ENCODE measurements at regions not wholly inside any gene's neighbourhood (a gene's known extent, or its start where the extent isn't known, plus 50 kb on each side); places are given as distances from the start of the nearest gene placed in this dataset.

DNA sequence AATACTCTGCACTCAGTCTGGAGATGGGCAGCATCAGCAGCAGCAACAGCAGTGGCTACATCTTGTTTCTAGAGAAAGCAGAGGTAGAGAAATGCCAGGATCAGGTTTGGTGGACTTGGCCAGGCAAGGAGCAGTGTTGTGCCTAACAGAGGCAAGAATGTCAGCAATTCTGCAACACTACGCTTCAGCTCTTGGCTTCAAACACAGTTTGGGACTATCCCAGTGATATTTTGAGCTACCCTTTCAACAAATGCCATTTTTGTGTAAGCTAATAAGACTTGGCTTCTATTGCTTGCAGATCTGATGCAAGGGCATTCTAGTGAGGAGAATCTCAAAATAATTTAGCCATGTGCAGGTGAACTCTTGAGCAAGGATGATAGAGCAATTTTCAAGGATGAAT lies 271.3 kb downstream of the PCDH20 start:
- no peaks in the 10 kb centered on the region for H3K4me1 ChIP-seq (ENCODE audit: control insufficient read depth, insufficient read depth, low read length)
- no peak overlapping the region for H3K4me3 ChIP-seq (ENCODE audit: low read length)
- WGBS (ENCODE audit: insufficient coverage, low lambda C conversion rate): no CpG with 5 or more reads among the region's 1 CpG
- H3K9me3 ChIP-seq (ENCODE audit: control insufficient read depth, low read depth, low read length): peaks cover 3% of the 10 kb centered on the region
- no peaks in the 10 kb centered on the region for H3K36me3 ChIP-seq (ENCODE audit: control insufficient read depth, insufficient read depth, low read length)
- H3K27me3 ChIP-seq (ENCODE audit: control insufficient read depth, insufficient read depth, low read length): no peaks in the 10 kb centered on the region
- no peak overlapping the region for H3K27ac ChIP-seq (ENCODE audit: low read length)
- DNase-seq: no peak

DNA sequence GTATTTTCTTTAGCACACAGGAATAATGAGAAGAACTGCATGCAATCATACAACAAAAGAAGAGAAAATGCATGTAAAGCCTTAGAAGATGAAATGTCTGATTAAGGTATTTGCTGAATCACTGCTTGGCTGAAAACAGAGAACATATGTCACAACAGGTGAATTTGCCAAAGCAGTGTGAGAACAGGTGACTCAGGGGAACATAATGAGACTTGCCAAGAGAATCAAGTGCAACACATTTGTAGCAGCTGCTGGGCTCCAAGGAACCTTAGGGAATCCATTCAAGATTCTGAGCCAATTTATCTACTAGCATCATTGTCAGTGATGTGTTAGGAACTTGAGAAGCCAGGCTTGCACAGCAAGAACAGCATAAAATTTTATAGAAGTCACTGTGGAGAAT lies 273.1 kb downstream of the PCDH20 start:
- no peaks in the 10 kb centered on the region for H3K4me1 ChIP-seq (ENCODE audit: control insufficient read depth, insufficient read depth, low read length)
- no peak overlapping the region for H3K4me3 ChIP-seq (ENCODE audit: low read length)
- peaks cover 3% of the 10 kb centered on the region for H3K9me3 ChIP-seq (ENCODE audit: control insufficient read depth, low read depth, low read length)
- no peaks in the 10 kb centered on the region for H3K27me3 ChIP-seq (ENCODE audit: control insufficient read depth, insufficient read depth, low read length)
- H3K27ac ChIP-seq (ENCODE audit: low read length): no peak overlapping the region
- H3K36me3 ChIP-seq (ENCODE audit: control insufficient read depth, insufficient read depth, low read length): no peaks in the 10 kb centered on the region
- no peak for DNase-seq

DNA sequence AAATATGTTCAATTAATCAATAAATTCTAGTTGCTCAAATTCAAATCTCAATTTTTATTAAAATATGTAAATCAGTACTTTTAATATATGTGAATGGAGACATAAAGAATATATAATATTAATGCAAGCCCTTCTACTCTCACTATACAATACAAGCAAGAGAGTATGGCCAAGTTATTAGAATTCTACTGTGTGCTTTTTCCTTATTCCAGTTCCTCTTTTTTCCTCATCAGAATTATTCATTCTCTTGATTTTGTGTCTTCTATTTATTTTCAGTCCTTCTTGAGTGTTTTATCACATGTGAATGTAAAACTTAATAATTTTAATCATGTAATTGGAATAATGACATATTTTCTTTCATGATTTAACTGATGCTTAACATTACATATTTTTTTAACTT lies 276.8 kb downstream of the PCDH20 start:
- Histone ChIP-seq H3K4me1 (ENCODE audit: control insufficient read depth, insufficient read depth, low read length) (no peaks in the 10 kb centered on the region), H3K4me3 (ENCODE audit: low read length) (no peak overlapping the region), H3K9me3 (ENCODE audit: control insufficient read depth, low read depth, low read length) (no peaks in the 10 kb centered on the region), H3K36me3 (ENCODE audit: control insufficient read depth, insufficient read depth, low read length) (no peaks in the 10 kb centered on the region), H3K27me3 (ENCODE audit: control insufficient read depth, insufficient read depth, low read length) (no peaks in the 10 kb centered on the region), H3K27ac (ENCODE audit: low read length) (no peak overlapping the region)
- DNase-seq: no peak

DNA sequence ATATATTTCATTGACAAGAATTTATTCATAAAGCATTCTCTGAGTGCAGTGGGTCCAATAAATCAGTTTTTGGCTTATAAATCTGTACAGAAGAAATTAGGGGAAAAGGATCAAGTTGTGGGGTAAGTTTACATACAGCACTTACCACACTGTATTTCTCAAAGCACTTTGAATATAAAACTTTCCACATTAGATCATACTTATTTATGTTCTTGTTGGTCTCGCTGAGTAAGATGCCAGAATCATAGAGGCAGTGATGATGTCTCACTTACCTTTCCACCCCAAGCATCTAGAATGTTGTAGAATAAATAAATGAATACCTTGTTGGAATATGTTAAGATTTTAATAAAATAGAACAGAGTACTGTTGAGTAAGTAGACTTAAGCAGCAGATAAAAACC lies 279.1 kb downstream of the PCDH20 start:
- H3K27ac ChIP-seq (ENCODE audit: low read length): no peak overlapping the region
- no peak for DNase-seq

DNA sequence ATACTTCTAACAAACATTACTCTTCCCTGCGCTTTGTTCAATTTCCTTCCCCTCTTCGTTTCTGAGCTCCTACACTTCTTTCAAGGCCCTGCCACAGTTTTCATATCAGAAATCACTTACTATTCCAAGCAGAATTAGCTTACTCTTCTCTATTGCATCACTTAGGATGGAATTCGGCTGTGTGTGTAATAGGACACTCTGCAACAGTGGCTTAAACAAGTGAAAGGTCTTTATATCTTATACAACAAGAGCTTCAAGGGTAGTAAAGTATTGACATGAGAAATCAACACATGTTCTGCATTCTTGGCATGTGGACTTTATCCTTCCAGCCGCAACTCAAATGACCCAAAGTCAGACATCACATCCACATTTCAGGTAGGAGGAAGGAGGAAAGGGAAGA lies 279.6 kb downstream of the PCDH20 start:
- no peaks in the 10 kb centered on the region for H3K27me3 ChIP-seq (ENCODE audit: control insufficient read depth, insufficient read depth, low read length)
- H3K4me3 ChIP-seq (ENCODE audit: low read length): no peak overlapping the region
- H3K27ac ChIP-seq (ENCODE audit: low read length): no peak overlapping the region
- no peaks in the 10 kb centered on the region for H3K9me3 ChIP-seq (ENCODE audit: control insufficient read depth, low read depth, low read length)
- H3K36me3 ChIP-seq (ENCODE audit: control insufficient read depth, insufficient read depth, low read length): no peaks in the 10 kb centered on the region
- DNase-seq: no peak
- WGBS (ENCODE audit: insufficient coverage, low lambda C conversion rate): 72% methylated on average over 2 of the region's 4 CpGs
- H3K4me1 ChIP-seq (ENCODE audit: control insufficient read depth, insufficient read depth, low read length): no peaks in the 10 kb centered on the region

More for the DNA sequence above, 279.1 kb downstream of the PCDH20 start:
- no peaks in the 10 kb centered on the region for H3K27me3 ChIP-seq (ENCODE audit: control insufficient read depth, insufficient read depth, low read length)
- WGBS (ENCODE audit: insufficient coverage, low lambda C conversion rate): no CpG with 5 or more reads among the region's 1 CpG
- no peaks in the 10 kb centered on the region for H3K4me1 ChIP-seq (ENCODE audit: control insufficient read depth, insufficient read depth, low read length)
- no peaks in the 10 kb centered on the region for H3K9me3 ChIP-seq (ENCODE audit: control insufficient read depth, low read depth, low read length)
- no peak overlapping the region for H3K4me3 ChIP-seq (ENCODE audit: low read length)
- H3K36me3 ChIP-seq (ENCODE audit: control insufficient read depth, insufficient read depth, low read length): no peaks in the 10 kb centered on the region

DNA sequence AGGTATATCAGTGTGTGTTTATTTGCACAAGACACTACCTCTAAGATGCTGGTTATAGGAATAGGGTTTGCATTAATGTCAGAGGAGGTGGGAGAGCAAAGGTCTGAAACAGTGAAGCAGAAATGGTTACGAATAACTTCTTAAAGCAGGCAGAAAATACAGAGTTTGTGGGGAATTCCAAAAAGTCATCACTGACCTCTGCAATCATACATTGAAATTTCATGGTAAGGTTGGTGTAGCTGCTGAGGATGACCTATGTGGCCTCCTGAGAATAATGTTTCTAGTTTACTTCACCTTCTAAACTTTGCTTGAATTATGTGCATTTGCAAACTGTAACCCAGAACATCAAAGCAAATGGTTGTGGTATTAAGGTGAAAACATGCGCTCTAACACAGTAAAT lies 280.1 kb downstream of the PCDH20 start:
- no peak for DNase-seq
- 100% methylated on average over 1 of the region's 2 CpGs for WGBS (ENCODE audit: insufficient coverage, low lambda C conversion rate)
- H3K4me3 ChIP-seq (ENCODE audit: low read length): no peak overlapping the region
- no peaks in the 10 kb centered on the region for H3K9me3 ChIP-seq (ENCODE audit: control insufficient read depth, low read depth, low read length)
- H3K4me1 ChIP-seq (ENCODE audit: control insufficient read depth, insufficient read depth, low read length): no peaks in the 10 kb centered on the region
- H3K36me3 ChIP-seq (ENCODE audit: control insufficient read depth, insufficient read depth, low read length): no peaks in the 10 kb centered on the region
- H3K27ac ChIP-seq (ENCODE audit: low read length): no peak overlapping the region
- H3K27me3 ChIP-seq (ENCODE audit: control insufficient read depth, insufficient read depth, low read length): no peaks in the 10 kb centered on the region

DNA sequence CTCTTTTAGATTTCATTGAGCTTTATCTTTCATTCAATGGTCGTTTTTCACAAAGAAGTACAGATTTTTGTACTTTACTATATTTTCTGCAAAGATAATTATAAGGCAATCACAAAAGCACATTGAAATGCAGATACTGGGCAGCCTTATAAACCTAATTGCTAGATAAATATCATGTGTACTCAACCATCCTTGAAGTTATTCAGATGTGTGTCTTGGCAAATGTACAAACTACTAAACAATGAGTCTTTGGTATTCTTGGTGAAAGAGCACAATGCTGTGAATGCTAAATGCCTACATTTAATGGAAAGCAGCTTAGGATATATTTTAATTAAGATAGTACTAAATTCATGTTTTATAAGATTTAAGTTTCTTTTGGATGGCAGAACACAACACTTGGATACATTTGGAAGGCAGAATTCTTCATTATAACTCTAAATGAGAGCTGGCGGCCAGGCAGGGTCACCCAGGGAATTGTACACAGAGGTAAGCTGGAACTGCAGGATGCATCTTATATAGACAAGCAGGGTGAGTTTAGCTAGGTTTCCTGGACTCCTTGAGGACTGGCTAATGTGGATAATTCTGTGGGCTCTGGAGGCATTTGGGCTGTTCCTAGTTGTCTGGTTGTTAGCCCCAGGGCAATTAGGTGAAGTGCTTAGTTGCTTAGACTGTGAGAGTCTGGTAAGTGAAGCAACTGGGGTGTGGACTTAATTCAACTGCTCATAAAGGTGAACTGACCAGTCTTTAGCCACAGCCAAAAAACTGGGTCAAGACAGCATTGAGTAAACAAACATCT lies 286.6 kb downstream of the PCDH20 start:
- H3K4me3 ChIP-seq (ENCODE audit: low read length): no peak overlapping the region
- H3K27ac ChIP-seq (ENCODE audit: low read length): no peak overlapping the region
- 13% methylated on average over 1 of the region's 2 CpGs for WGBS (ENCODE audit: insufficient coverage, low lambda C conversion rate)
- H3K9me3 ChIP-seq (ENCODE audit: control insufficient read depth, low read depth, low read length): no peaks in the 10 kb centered on the region
- H3K4me1 ChIP-seq (ENCODE audit: control insufficient read depth, insufficient read depth, low read length): no peaks in the 10 kb centered on the region
- no peak for DNase-seq
- no peaks in the 10 kb centered on the region for H3K27me3 ChIP-seq (ENCODE audit: control insufficient read depth, insufficient read depth, low read length)
- no peaks in the 10 kb centered on the region for H3K36me3 ChIP-seq (ENCODE audit: control insufficient read depth, insufficient read depth, low read length)

DNA sequence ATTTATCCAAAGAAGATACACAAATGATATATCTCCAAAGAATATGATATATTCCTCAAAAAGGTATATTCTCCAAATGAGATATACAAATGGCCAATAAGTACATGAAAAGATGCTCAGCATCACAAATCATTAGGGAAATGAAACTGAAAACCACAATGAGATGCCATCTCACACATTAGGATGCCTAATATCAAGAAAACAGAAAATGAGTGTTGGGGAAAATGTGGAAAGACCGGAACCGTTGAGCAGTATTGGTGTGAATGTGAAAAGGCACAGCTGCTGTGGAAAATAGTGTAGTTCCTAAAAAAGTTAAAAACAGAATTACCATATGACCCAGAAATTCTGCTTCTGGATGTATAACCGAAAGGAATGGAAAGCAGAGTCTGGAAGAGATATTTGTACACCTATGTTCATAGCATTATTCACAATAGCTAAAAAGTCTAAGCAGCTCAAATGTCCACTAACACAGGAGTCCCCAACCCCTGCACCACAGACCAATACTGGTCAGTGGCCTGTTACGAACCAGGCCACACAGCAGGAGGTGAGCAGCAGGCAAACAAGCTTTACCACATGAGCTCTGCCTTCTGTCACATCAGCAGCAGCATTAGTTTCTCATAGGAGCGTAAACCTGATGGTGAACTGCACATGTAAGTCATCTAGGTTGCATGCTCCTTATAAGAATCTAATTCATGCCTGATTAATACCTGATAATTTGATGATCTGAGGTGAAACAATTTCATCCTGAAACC lies 291.9 kb downstream of the PCDH20 start:
- Histone ChIP-seq H3K9me3 (ENCODE audit: control insufficient read depth, low read depth, low read length) (no peaks in the 10 kb centered on the region), H3K4me1 (ENCODE audit: control insufficient read depth, insufficient read depth, low read length) (no peaks in the 10 kb centered on the region), H3K36me3 (ENCODE audit: control insufficient read depth, insufficient read depth, low read length) (no peaks in the 10 kb centered on the region), H3K4me3 (ENCODE audit: low read length) (no peak overlapping the region), H3K27ac (ENCODE audit: low read length) (no peak overlapping the region), H3K27me3 (ENCODE audit: control insufficient read depth, insufficient read depth, low read length) (no peaks in the 10 kb centered on the region)
- WGBS (ENCODE audit: insufficient coverage, low lambda C conversion rate): 83% methylated on average over 2 of the region's 5 CpGs
- no peak for DNase-seq

DNA sequence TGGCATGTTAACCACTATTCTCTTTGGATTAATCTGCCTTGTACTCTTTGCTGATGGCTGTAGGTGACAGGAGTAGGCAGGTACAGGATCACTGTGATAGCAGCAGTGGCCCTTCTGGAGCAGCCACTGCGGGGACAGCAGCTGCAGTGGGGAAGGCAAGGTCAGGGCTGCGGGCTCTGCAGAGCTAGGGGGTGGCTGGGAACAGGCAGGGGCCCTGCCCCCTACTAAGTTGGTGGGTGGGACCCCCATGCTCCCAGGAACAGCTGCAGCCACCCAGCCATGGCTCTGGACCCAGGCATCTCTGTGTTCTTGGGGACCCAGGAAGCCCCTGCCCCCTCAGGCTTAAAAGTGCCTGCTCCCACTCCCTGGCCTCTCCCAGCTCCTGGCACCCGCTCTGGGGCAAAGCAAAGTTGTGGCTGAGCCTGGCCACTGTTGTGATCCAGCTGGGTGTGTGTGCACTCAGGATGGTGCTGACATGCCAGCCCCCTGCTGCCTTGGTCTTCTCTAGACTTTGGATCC lies 302.4 kb downstream of the PCDH20 start:
- Histone ChIP-seq H3K9me3 (ENCODE audit: control insufficient read depth, low read depth, low read length) (peaks cover 8% of the 10 kb centered on the region), H3K4me1 (ENCODE audit: control insufficient read depth, insufficient read depth, low read length) (no peaks in the 10 kb centered on the region), H3K27me3 (ENCODE audit: control insufficient read depth, insufficient read depth, low read length) (no peaks in the 10 kb centered on the region), H3K27ac (ENCODE audit: low read length) (no peak overlapping the region), H3K4me3 (ENCODE audit: low read length) (no peak overlapping the region), H3K36me3 (ENCODE audit: control insufficient read depth, insufficient read depth, low read length) (no peaks in the 10 kb centered on the region)
- no peak for DNase-seq
- no CpG with 5 or more reads among the region's 3 CpGs for WGBS (ENCODE audit: insufficient coverage, low lambda C conversion rate)

DNA sequence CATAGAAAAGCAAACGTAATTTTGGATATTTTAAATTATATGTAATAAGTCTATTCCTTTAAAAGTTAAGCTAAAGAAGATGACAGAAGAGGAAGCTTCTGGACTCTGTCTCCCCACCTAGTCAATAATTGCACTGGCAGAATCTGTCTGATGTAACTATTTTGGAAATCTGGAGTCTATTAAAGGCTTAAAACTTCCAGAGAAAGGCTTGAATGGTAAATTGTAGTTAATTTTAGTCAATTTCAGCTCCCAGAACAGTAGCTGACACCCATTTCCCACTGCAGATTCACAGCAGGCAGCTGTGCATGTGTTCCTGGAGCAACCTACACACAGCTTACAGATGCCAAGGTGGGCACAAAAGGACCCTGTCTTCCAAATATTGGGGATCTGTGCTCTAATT lies 304.1 kb downstream of the PCDH20 start:
- Histone ChIP-seq H3K27me3 (ENCODE audit: control insufficient read depth, insufficient read depth, low read length) (no peaks in the 10 kb centered on the region), H3K9me3 (ENCODE audit: control insufficient read depth, low read depth, low read length) (peaks cover 8% of the 10 kb centered on the region), H3K4me1 (ENCODE audit: control insufficient read depth, insufficient read depth, low read length) (no peaks in the 10 kb centered on the region), H3K36me3 (ENCODE audit: control insufficient read depth, insufficient read depth, low read length) (no peaks in the 10 kb centered on the region), H3K4me3 (ENCODE audit: low read length) (no peak overlapping the region), H3K27ac (ENCODE audit: low read length) (no peak overlapping the region)
- 91% methylated on average over 1 of the region's 1 CpG for WGBS (ENCODE audit: insufficient coverage, low lambda C conversion rate)
- DNase-seq: no peak
